ENCODE measurements at regions not wholly inside any gene's neighbourhood (a gene's known extent, or its start where the extent isn't known, plus 50 kb on each side); places are given as distances from the start of the nearest gene placed in this dataset.

- DNase-seq (ENCODE audit: low read depth in 1 of 2, low spot score in 1 of 2) = no peak
Measured at GRCh38 chr6:119620846-119621555, 271.4 kb upstream of the MAN1A1 start.

- DNase-seq (ENCODE audit: low read depth in 1 of 2, low spot score in 1 of 2) = no peak
Measured at GRCh38 chr6:119614138-119614537, 264.6 kb upstream of the MAN1A1 start.

- DNase-seq (ENCODE audit: low read depth in 1 of 2, low spot score in 1 of 2) = no peak
Measured at GRCh38 chr6:119612911-119613381, 263.4 kb upstream of the MAN1A1 start.

- no peak for DNase-seq (ENCODE audit: low read depth in 1 of 2, low spot score in 1 of 2)
Measured at GRCh38 chr6:119612176-119612891, 262.8 kb upstream of the MAN1A1 start.

GRCh38 chr6:119610754-119611153 is 261.2 kb upstream of the MAN1A1 start:
- DNase-seq (ENCODE audit: low read depth in 1 of 2, low spot score in 1 of 2) = no peak

GRCh38 chr6:119610265-119610664 is 260.7 kb upstream of the MAN1A1 start:
- DNase-seq (ENCODE audit: low read depth in 1 of 2, low spot score in 1 of 2) = no peak

- no peak for DNase-seq (ENCODE audit: low read depth in 1 of 2, low spot score in 1 of 2)
Measured at GRCh38 chr6:119609865-119610264, 260.3 kb upstream of the MAN1A1 start.

- DNase-seq (ENCODE audit: low read depth in 1 of 2, low spot score in 1 of 2) = no peak
Measured at GRCh38 chr6:119608994-119609393, 259.4 kb upstream of the MAN1A1 start.

- no peak for DNase-seq (ENCODE audit: low read depth in 1 of 2, low spot score in 1 of 2)
Measured at GRCh38 chr6:119604124-119604523, 254.6 kb upstream of the MAN1A1 start.

- DNase-seq (ENCODE audit: low read depth in 1 of 2, low spot score in 1 of 2) = no peak
Measured at GRCh38 chr6:119603501-119603900, 253.9 kb upstream of the MAN1A1 start.

- DNase-seq (ENCODE audit: low read depth in 1 of 2, low spot score in 1 of 2) = no peak
Measured at GRCh38 chr6:119602215-119603178, 252.9 kb upstream of the MAN1A1 start.

GRCh38 chr6:119598883-119599282 is 249.3 kb upstream of the MAN1A1 start:
- DNase-seq (ENCODE audit: low read depth in 1 of 2, low spot score in 1 of 2) = no peak

- DNase-seq (ENCODE audit: low read depth in 1 of 2, low spot score in 1 of 2) = no peak
Measured at GRCh38 chr6:119594907-119595306, 245.3 kb upstream of the MAN1A1 start.

GRCh38 chr6:119591235-119591634 is 241.7 kb upstream of the MAN1A1 start:
- DNase-seq (ENCODE audit: low read depth in 1 of 2, low spot score in 1 of 2) = no peak

GRCh38 chr6:119590066-119590465 is 240.5 kb upstream of the MAN1A1 start:
- no peak for DNase-seq (ENCODE audit: low read depth in 1 of 2, low spot score in 1 of 2)

GRCh38 chr6:119587537-119587936 is 238.0 kb upstream of the MAN1A1 start:
- DNase-seq (ENCODE audit: low read depth in 1 of 2, low spot score in 1 of 2) = no peak

- DNase-seq (ENCODE audit: low read depth in 1 of 2, low spot score in 1 of 2) = no peak
Measured at GRCh38 chr6:119586250-119586882, 236.8 kb upstream of the MAN1A1 start.

- no peak for DNase-seq (ENCODE audit: low read depth in 1 of 2, low spot score in 1 of 2)
Measured at GRCh38 chr6:119584088-119584487, 234.5 kb upstream of the MAN1A1 start.

- DNase-seq (ENCODE audit: low read depth in 1 of 2, low spot score in 1 of 2) = no peak
Measured at GRCh38 chr6:119581220-119581619, 231.7 kb upstream of the MAN1A1 start.

- DNase-seq (ENCODE audit: low read depth in 1 of 2, low spot score in 1 of 2) = no peak
Measured at GRCh38 chr6:119575721-119576120, 226.2 kb upstream of the MAN1A1 start.

- DNase-seq (ENCODE audit: low read depth in 1 of 2, low spot score in 1 of 2) = no peak
Measured at GRCh38 chr6:119568580-119568979, 219.0 kb upstream of the MAN1A1 start.
